Endothelial cell (in vitro differentiated cells): ENCODE measurements at regions not wholly inside any gene's neighbourhood (a gene's known extent, or its start where the extent isn't known, plus 50 kb on each side); places are given as distances from the start of the nearest gene placed in this dataset.

ENCODE experiments used
- DNase-seq: peaks from one replicate; pipeline ENCODE4 v3.0.0; 2021; ENCODE audit warnings: low spot score
- H3K27ac Mint-ChIP-seq: one replicate; pipeline ENCODE4 v1.8.0; 2021; ENCODE audit warnings: mixed read lengths, inconsistent platforms; ENCODE audit not compliant: unreplicated experiment
- H3K27me3 Mint-ChIP-seq: one replicate; pipeline ENCODE4 v1.8.0; 2021; ENCODE audit warnings: mild to moderate bottlenecking, moderate library complexity, mixed read lengths, inconsistent platforms; ENCODE audit not compliant: unreplicated experiment
- H3K36me3 Mint-ChIP-seq: one replicate; pipeline ENCODE4 v1.8.0; 2021; ENCODE audit warnings: mild to moderate bottlenecking, low read depth, mixed read lengths, inconsistent platforms; ENCODE audit not compliant: unreplicated experiment
- H3K4me1 Mint-ChIP-seq: one replicate; pipeline ENCODE4 v1.8.0; 2021; ENCODE audit warnings: mild to moderate bottlenecking, mixed read lengths, inconsistent platforms; ENCODE audit not compliant: unreplicated experiment
- H3K4me3 Mint-ChIP-seq: one replicate; pipeline ENCODE4 v1.8.0; 2021; ENCODE audit warnings: mild to moderate bottlenecking, mixed read lengths, inconsistent platforms; ENCODE audit not compliant: unreplicated experiment
- H3K9me3 Mint-ChIP-seq: one replicate; pipeline ENCODE4 v1.8.0; 2021; ENCODE audit warnings: mixed read lengths, inconsistent platforms; ENCODE audit not compliant: unreplicated experiment
- TF ChIP-seq, protein P1 (sequence below): fragments of 200-600 bp; sonication (generic); IDR thresholded peaks from one replicate; pipeline ENCODE4 v1.5.0; 2021; ENCODE audit warnings: antibody characterized with exemption; ENCODE audit not compliant: unreplicated experiment

DNA sequence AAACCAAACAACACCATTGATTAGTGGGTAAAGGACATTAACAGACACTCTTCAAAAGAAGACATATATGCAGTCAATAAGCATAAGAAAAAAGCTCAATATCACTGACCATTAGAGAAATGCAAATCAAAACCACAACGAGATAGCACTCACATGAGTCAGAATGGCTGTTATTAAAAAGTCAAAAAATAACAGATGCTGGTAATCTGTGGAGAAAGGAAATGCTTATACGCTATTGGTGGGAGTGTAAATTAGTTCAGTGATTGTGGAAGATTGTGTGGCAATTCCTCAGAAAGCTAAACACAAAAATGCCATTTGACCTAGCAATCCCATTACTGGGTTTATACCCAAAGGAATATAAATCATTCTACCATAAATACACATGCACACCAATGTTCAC lies 182.6 kb downstream of the TRPC6 start:
- Mint-ChIP-seq H3K9me3 (no peaks in the 10 kb centered on the region), H3K4me3 (no peak overlapping the region)

GRCh38 chr11:101397979-101398378 lies 185.8 kb downstream of the TRPC6 start:
- Mint-ChIP-seq H3K36me3 (no peaks in the 10 kb centered on the region), H3K4me1 (no peaks in the 10 kb centered on the region), H3K27ac (no peak overlapping the region), H3K27me3 (no peaks in the 10 kb centered on the region), H3K4me3 (no peak overlapping the region), H3K9me3 (no peaks in the 10 kb centered on the region)
- TF ChIP-seq, protein P1, sequence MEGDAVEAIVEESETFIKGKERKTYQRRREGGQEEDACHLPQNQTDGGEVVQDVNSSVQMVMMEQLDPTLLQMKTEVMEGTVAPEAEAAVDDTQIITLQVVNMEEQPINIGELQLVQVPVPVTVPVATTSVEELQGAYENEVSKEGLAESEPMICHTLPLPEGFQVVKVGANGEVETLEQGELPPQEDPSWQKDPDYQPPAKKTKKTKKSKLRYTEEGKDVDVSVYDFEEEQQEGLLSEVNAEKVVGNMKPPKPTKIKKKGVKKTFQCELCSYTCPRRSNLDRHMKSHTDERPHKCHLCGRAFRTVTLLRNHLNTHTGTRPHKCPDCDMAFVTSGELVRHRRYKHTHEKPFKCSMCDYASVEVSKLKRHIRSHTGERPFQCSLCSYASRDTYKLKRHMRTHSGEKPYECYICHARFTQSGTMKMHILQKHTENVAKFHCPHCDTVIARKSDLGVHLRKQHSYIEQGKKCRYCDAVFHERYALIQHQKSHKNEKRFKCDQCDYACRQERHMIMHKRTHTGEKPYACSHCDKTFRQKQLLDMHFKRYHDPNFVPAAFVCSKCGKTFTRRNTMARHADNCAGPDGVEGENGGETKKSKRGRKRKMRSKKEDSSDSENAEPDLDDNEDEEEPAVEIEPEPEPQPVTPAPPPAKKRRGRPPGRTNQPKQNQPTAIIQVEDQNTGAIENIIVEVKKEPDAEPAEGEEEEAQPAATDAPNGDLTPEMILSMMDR: no peak
- DNase-seq: no peak

More for the DNA sequence above, 182.6 kb downstream of the TRPC6 start:
- H3K27ac Mint-ChIP-seq: no peak overlapping the region
- no peaks in the 10 kb centered on the region for H3K4me1 Mint-ChIP-seq
- H3K27me3 Mint-ChIP-seq: no peaks in the 10 kb centered on the region
- no peaks in the 10 kb centered on the region for H3K36me3 Mint-ChIP-seq
- DNase-seq: no peak
- TF ChIP-seq, protein P1: no peak

GRCh38 chr11:101390539-101390938 lies 193.3 kb downstream of the TRPC6 start:
- TF ChIP-seq, protein P1: peak; percentile 22
- Mint-ChIP-seq H3K27me3 (no peaks in the 10 kb centered on the region), H3K36me3 (no peaks in the 10 kb centered on the region), H3K9me3 (no peaks in the 10 kb centered on the region), H3K4me1 (no peaks in the 10 kb centered on the region), H3K27ac (no peak overlapping the region), H3K4me3 (no peak overlapping the region)
- no peak for DNase-seq

GRCh38 chr11:101369835-101370234 lies 214.0 kb downstream of the TRPC6 start:
- H3K4me3 Mint-ChIP-seq: no peak overlapping the region
- TF ChIP-seq, protein P1: no peak
- no peak overlapping the region for H3K27ac Mint-ChIP-seq
- H3K9me3 Mint-ChIP-seq: no peaks in the 10 kb centered on the region
- no peaks in the 10 kb centered on the region for H3K27me3 Mint-ChIP-seq
- no peaks in the 10 kb centered on the region for H3K36me3 Mint-ChIP-seq
- no peaks in the 10 kb centered on the region for H3K4me1 Mint-ChIP-seq
- DNase-seq: no peak

DNA sequence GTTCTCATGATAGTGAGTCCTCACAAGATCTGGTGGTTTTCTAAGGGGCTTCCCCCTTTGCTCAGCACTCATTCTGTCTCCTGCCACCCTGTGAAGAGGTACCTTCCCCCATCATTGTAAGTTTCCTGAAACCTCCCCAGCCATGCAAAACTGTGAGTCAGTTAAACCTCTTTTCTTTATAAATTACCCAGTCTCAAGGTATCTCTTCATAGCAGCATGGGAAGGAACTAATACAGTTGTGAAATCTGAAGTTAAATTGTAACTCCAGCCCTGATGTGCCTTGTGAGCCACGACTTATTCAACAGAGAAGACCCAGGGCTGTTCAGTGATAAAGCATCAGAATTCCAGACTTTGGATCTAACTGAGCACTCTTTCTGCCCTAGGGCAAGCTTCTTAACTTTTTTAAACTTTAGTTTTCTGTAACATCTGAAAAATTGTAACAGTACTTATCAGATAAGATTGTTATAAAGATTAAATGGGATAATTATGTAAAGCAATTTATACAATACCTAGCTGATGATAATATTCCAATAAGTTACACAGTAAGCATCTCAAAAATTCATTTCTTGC lies 220.0 kb downstream of the TRPC6 start:
- Mint-ChIP-seq H3K36me3 (no peaks in the 10 kb centered on the region), H3K27ac (no peak overlapping the region), H3K27me3 (no peaks in the 10 kb centered on the region), H3K4me1 (no peaks in the 10 kb centered on the region), H3K4me3 (no peak overlapping the region), H3K9me3 (no peaks in the 10 kb centered on the region)
- no peak for DNase-seq
- TF ChIP-seq, protein P1: no peak
